Heart left ventricle (tissue), 16 donors: ENCODE measurements at regions not wholly inside any gene's neighbourhood (a gene's known extent, or its start where the extent isn't known, plus 50 kb on each side); places are given as distances from the start of the nearest gene placed in this dataset.

Experiments used
- ATAC-seq, 4 donors: fragments of 200-7000 bp; cut with Tn5 transposase; one replicate each; pipeline ENCODE4 v1.9.1; 2020 to 2022; ENCODE audit warnings: moderate library complexity in 4 of 4, mild to moderate bottlenecking in 3 of 4, moderate number of reproducible peaks in 1 of 4
- DNase-seq, 5 donors: peaks; one replicate each; pipeline ENCODE4 v3.0.0-alpha.2; 2020
- H3K27ac ChIP-seq, 12 donors: fragments of 200-600 bp; sonication (generic) in 4 of 12; one replicate each; pipeline versions ENCODE4 v1.5.0 to v1.8.0; 2016 to 2022; ENCODE audit warnings: mild to moderate bottlenecking in 2 of 12
- H3K27me3 ChIP-seq, 9 donors: fragments of 200-600 bp; sonication (generic) in 2 of 9; one replicate each; pipeline versions ENCODE4 v1.5.1 to v1.8.0; 2016 to 2022; ENCODE audit warnings: mild to moderate bottlenecking in 3 of 9
- H3K36me3 ChIP-seq, 9 donors: fragments of 200-600 bp; sonication (generic) in 2 of 9; one replicate each; pipeline versions ENCODE4 v1.5.0 to v1.8.0; 2018 to 2022; ENCODE audit warnings: mild to moderate bottlenecking in 2 of 9
- H3K4me1 ChIP-seq, 12 donors: fragments of 200-600 bp; sonication (generic) in 4 of 12; one replicate each; pipeline versions ENCODE4 v1.5.0 to v1.8.0; 2016 to 2022; ENCODE audit warnings: mild to moderate bottlenecking in 3 of 12
- H3K4me3 ChIP-seq, 12 donors: fragments of 200-600 bp; sonication (generic) in 4 of 12; one replicate each; pipeline versions ENCODE4 v1.5.0 to v1.8.0; 2017 to 2022; ENCODE audit warnings: mild to moderate bottlenecking in 9 of 12, moderate library complexity in 4 of 12
- H3K9me3 ChIP-seq, 12 donors: fragments of 200-600 bp; sonication (generic) in 4 of 12; one replicate each; pipeline versions ENCODE4 v1.5.0 to v1.8.0; 2016 to 2022; ENCODE audit warnings: mild to moderate bottlenecking in 1 of 12
- CTCF ChIP-seq, 12 donors: fragments of 200-600 bp; sonication (generic) in 4 of 12; IDR thresholded peaks; one replicate each; pipeline versions ENCODE4 v1.5.0 to v1.8.0; 2018 to 2022; ENCODE audit warnings: antibody characterized with exemption in 12 of 12, mild to moderate bottlenecking in 5 of 12
- POLR2A ChIP-seq, 2 donors: fragments of 450-650 bp; IDR thresholded peaks; one replicate each; pipeline ENCODE4 v1.6.1; 2017; ENCODE audit warnings: antibody characterized with exemption in 2 of 2, mild to moderate bottlenecking in 2 of 2, moderate library complexity in 2 of 2
- WGBS, 4 donors: extraction: QIAGEN DNeasy Blood & Tissue Kit in 2 of 4; methylation state at CpG; one replicate each; pipeline versions ENCODE4 v1.1.5 to v1.1.7; 2013 to 2018; 5-methylcytosine and 5-hydroxymethylcytosine counted together
- intact Hi-C, 10 donors: fragments of 100-400 bp; cut with DNase I; formaldehyde crosslinking; loops; one replicate each; pipeline versions ENCODE4 v1.11.1 to v1.14.2; 2022
- donor health status: ischemic (EF 13 %, LVEDD 7.1; RV severe dilation, severe dysfunction).
- donor health status: healthy with polysubstance abuse.
- donor health status: DM: no; HTN: yes; CAD: no.
- donor health status: DM: no; HTN: no; CAD: no.
- donor health status: ischemic (EF 25% LVEDD 6.9; RV normal size, moderate dysfunction).
- donor health status: ischemic (EF 25% LVEDD 5.7; RV mildly dilated, moderate dysfunction).
- donor health status: healthy.
- donor health status: DM: yes; HTN: yes; CAD: no.
- donor health status: ischemic (EF 35%, LVEDD 5.7; RV mildly dilated, moderate dysfunction).
- donor health status: nonischemic (EF 11% LVEDD 7.7; RV severe dilation, severe dysfunction).
- donor health status: DM: yes; HTN: yes; CAD: no.
- donor health status: PGD.
- donor health status: ischemic (EF 29% LVEDD 5.4; RV normal size, mild dysfunction).
- donor health status: nonischemic (EF 23%, LVEDD 6.1; RV moderate dilation, normal function).

- 38 to 64% (median 51%) methylated on average over 4 of the region's 4 CpGs for WGBS, 4 donors
- no peak overlapping the region for H3K4me3 ChIP-seq
- no peaks in the 10 kb centered on the region for H3K27me3 ChIP-seq
- ATAC-seq (no peak), DNase-seq (no peak)
- TF ChIP-seq POLR2A (IDR thresholded peaks at IDR 0.05): no peak
- TF ChIP-seq CTCF (IDR thresholded peaks at IDR 0.05): no peak
- no peaks in the 10 kb centered on the region for H3K36me3 ChIP-seq
- no peaks in the 10 kb centered on the region for H3K4me1 ChIP-seq
- no peak overlapping the region for H3K27ac ChIP-seq
- intact Hi-C loops: no loop called here
- H3K9me3 ChIP-seq: no peaks in the 10 kb centered on the region
Measured at GRCh38 chr5:66273121-66273520, 129.0 kb downstream of the SREK1 start.

GRCh38 chr5:66276986-66277385, 132.9 kb downstream of the SREK1 start:
- H3K4me1 ChIP-seq: peaks cover 0 to 16% (median 0%) of the 10 kb centered on the region in 12 donors
- WGBS, 4 donors: 85 to 87% (median 87%) methylated on average over 7 of the region's 7 CpGs
- H3K9me3 ChIP-seq: no peaks in the 10 kb centered on the region
- no peak overlapping the region for H3K27ac ChIP-seq
- intact Hi-C loops: no loop called here
- no peaks in the 10 kb centered on the region for H3K27me3 ChIP-seq
- ATAC-seq: no peak
- no peak overlapping the region for H3K4me3 ChIP-seq
- TF ChIP-seq POLR2A (IDR thresholded peaks at IDR 0.05) (no peak), CTCF (IDR thresholded peaks at IDR 0.05) (no peak)
- DNase-seq: no peak
- no peaks in the 10 kb centered on the region for H3K36me3 ChIP-seq

- Histone ChIP-seq H3K27ac (no peak overlapping the region), H3K4me3 (no peak overlapping the region), H3K9me3 (no peaks in the 10 kb centered on the region), H3K27me3 (no peaks in the 10 kb centered on the region), H3K36me3 (no peaks in the 10 kb centered on the region), H3K4me1 (peaks cover 0 to 16% (median 0%) of the 10 kb centered on the region in 12 donors)
- no peak for TF ChIP-seq CTCF (IDR thresholded peaks at IDR 0.05)
- no peak for TF ChIP-seq POLR2A (IDR thresholded peaks at IDR 0.05)
- 86 to 92% (median 88%) methylated on average over 2 of the region's 2 CpGs for WGBS, 4 donors
- intact Hi-C loops: no loop called here
- DNase-seq (no peak), ATAC-seq (no peak)
Measured at GRCh38 chr5:66277981-66278380, 133.9 kb downstream of the SREK1 start.

GRCh38 chr5:66281294-66281693, 137.2 kb downstream of the SREK1 start:
- no peaks in the 10 kb centered on the region for H3K9me3 ChIP-seq
- DNase-seq (no peak), ATAC-seq (no peak)
- TF ChIP-seq POLR2A (IDR thresholded peaks at IDR 0.05): no peak
- TF ChIP-seq CTCF (IDR thresholded peaks at IDR 0.05): no peak
- H3K4me1 ChIP-seq: peaks cover 0 to 16% (median 0%) of the 10 kb centered on the region in 12 donors
- no peak overlapping the region for H3K4me3 ChIP-seq
- WGBS, 4 donors: 73 to 89% (median 83%) methylated on average over 4 of the region's 4 CpGs
- H3K27me3 ChIP-seq: no peaks in the 10 kb centered on the region
- H3K27ac ChIP-seq: no peak overlapping the region
- intact Hi-C loops: no loop called here
- H3K36me3 ChIP-seq: no peaks in the 10 kb centered on the region
